HG03039 (cell line): ENCODE measurements at regions not wholly inside any gene's neighbourhood (a gene's known extent, or its start where the extent isn't known, plus 50 kb on each side); places are given as distances from the start of the nearest gene placed in this dataset.
"Not testable (repeated sequence)": the region's sequence is repeated elsewhere in the genome, so short reads cannot be mapped to it uniquely, and the experiment has no call there.

Experiments used
- ATAC-seq: cut with Tn5 transposase; IDR thresholded peaks from one replicate; pipeline ENCODE4 v1.9.1; 2021; ENCODE audit warnings: mild to moderate bottlenecking, moderate library complexity; ENCODE audit not compliant: unreplicated experiment

DNA sequence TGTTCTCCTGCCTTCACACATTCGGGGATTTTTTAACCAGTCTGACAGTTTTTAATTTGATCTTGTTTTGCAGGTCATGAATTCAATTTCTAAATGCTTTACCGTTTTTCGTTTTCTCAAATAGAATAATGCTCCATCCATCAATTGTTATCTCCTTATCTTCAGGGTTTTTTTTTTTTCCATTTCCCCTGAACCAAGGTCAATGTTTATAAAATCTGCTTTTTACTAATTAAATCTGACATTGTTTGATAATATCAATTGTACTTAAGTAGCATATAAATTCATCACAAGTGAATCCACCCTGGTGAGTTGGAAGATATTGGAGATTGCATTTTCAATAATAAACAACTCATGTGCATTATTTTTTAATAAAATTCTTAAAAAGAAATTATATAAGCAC lies 2004.6 kb upstream of the WWC1 start:
- ATAC-seq: no peak

DNA sequence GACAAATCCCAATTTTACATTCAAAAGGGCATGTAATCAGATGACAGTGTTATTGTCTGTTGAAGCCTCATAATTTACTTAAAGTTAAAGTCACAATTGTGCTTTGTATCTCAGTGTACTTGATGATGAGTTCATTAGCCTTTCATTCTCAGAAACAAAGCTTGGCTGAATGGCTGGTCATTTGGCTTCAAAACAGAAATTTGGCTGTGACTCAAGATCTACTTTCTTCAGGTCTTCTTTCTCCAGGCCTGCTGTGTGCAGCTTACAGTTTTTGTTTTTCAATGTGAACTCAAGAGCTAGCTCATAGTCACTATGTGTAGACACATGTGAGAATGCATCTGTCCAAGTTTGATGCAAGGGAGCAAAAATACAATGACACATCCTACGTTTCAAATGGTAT lies 2003.6 kb upstream of the WWC1 start:
- no peak for ATAC-seq

GRCh38 chr5:166291800-166292199 lies 1999.6 kb upstream of the WWC1 start:
- ATAC-seq: not testable (repeated sequence)

DNA sequence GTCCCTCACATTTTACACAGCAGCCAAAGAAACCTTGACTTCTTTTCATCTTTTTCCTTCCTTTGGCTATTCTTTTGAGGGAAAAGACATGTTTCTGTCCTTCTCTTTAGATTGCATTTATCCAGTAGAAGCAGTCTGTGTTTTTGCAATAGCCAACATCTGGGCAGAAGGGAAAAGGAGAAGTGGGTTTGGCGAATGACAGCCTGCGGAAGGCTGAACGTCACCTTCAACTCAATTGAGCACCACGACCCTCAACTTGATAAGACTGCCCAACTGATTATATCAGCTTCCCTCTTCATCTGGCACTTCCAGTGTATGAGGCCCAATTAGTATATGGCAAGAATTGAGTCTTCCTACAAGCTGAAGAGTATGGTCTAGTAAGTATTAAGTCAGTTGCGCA lies 1997.6 kb upstream of the WWC1 start:
- no peak for ATAC-seq

GRCh38 chr5:166302166-166302565 lies 1989.3 kb upstream of the WWC1 start:
- no peak for ATAC-seq

- ATAC-seq: no peak
Measured at GRCh38 chr5:166317425-166317824, 1974.0 kb upstream of the WWC1 start.

DNA sequence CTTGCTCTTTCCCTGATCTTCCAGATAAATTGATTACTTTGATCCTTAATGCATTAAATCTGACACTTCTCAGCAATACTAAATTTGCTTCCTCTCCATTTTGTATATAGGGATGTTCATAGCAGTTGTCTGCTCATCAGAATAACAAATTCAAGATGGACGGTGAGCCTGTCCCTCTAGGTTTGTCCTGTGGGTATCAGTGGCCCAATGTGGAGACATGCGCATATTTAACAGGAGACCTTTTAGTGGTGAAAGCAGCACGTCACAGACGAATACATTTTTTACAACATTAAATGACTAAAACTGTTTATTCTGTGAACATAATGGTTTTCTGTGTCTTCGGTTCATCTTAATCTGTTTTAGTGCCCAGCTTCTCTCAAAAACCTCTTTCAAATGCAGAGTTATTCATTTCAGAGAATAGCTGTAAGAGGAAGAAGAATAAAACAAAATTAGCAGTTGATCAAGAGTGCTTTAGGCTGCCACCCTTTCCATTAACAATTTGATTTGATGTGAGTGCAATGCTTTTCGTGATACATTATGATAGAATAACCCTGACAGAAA lies 1970.4 kb upstream of the WWC1 start:
- no peak for ATAC-seq

DNA sequence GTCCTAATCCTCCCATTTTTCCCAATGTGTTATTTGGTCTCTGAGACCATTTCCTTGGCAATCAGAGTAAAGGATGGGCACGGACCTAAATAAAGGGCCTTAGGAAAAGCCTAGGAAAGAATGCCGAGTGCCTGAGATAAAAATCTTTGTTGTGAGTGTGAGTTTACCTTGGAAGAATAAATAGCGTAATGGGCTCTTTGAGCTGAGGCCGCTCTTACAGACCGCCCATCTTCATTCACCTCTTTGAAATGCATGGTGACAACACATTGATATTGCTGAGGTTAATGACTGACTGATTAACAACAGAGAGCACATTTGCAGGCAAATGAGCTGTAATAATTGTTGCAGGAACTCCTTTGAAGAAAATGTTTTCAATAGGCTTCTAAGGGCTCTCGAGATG lies 1967.1 kb upstream of the WWC1 start:
- no peak for ATAC-seq

- no peak for ATAC-seq
Measured at GRCh38 chr5:166329149-166329800, 1962.2 kb upstream of the WWC1 start.

DNA sequence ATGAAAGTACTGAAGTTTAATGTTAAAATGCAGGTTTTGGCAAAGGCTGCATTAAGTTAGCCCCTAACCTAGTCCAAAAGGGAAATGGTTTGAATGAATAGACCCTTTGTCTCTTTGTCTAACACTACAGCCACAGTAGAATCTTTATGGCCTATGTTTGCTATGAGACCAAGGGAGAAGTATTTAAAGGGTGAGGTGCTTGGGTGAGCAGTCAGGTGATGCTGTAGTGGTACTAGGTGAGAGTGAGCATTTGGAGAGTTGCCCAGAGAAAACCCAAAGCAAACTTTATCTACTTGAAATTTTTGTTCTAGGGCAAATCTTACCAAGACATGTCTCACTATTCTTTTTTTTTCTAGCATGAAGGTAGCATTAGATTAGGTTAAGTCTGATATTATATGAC lies 1961.4 kb upstream of the WWC1 start:
- ATAC-seq: no peak

DNA sequence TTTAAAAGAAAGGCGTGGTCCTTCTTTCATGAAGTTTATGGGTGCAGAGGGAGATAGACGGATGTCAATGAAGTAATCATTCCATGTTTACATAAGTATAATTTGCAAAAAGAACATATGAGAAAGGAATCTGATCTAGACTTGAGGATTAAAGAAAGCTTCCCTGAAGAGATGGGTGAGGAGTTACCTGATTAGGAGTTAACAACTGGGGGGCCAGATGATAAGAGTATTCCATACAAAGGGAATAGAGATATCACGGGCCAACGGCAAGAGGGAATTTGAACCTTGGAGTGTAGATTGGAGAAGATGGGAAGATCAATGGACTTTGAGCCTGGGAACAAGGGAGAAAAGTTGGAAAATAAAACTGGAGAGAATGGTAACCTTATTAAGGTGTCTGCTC lies 1959.9 kb upstream of the WWC1 start:
- no peak for ATAC-seq

DNA sequence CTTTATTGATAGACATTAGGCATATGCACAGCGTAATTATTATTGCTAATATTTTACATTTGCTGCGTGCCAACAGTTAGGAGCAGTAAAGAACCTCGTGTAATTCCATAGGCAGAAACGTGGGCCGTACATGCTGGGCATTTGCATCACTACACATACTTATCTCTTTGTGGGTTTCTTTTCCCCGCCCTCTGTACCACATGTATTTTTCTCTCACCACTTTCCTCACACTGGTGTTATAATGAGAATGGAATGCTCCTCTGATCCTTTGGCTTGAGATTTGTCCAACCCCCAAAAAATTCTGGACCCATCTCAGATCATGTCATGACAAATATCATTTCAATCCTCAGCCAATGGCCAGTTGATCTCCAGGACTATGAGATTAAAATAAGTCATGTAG lies 1952.6 kb upstream of the WWC1 start:
- ATAC-seq: no peak

- ATAC-seq: no peak
Measured at GRCh38 chr5:166340039-166340438, 1951.4 kb upstream of the WWC1 start.

- ATAC-seq: no peak
Measured at GRCh38 chr5:166341740-166342337, 1949.6 kb upstream of the WWC1 start.

- ATAC-seq: no peak
Measured at GRCh38 chr5:166342402-166342801, 1949.0 kb upstream of the WWC1 start.

DNA sequence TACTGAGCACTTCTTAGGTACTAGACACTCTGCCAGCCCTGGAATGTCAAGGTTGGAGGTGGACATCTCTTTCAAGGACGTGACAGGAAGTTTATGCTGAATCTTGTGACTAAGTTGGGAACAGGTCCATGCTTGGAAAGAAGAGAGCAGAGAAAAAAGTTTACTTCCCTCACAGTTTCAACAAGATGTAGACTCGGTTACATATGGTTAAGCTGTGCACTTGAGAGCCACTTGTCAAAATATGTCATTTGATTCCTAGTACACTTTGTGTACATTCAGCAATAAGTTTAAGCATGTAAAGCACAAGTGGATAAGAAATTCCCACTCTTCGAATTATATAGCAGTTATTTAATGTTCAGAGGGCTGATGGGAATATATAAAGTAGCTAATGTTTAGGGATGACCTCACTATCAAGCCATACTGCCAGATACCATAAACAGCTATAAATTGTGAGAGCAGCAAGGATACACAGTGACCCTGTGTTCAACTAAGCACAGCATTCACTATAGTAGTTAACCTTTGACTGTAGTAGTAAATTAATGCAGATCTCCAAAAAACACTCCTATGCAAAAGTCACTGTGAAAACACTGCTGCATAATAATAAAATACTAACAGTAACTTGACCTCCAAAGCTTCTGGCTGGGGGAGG lies 1944.6 kb upstream of the WWC1 start:
- no peak for ATAC-seq

DNA sequence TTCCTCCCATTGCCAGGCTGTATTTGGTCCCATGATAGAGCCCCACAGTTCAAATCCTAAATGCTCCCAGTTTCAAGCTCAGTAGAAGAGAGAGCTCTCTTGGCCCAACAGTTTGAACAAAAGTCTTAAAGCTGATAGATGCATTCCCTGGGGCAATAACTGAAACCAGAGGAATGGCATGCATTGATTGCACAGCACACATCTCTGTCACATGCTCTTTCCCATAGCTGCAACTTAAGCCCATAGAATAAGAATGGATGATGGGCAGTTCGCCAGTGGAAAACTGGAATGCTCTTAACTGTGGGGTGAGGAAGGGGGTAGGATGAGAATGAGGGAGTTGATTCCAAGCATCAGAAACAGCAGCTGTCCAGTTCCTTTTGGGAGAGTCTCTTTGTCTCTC lies 1942.4 kb upstream of the WWC1 start:
- ATAC-seq: no peak

DNA sequence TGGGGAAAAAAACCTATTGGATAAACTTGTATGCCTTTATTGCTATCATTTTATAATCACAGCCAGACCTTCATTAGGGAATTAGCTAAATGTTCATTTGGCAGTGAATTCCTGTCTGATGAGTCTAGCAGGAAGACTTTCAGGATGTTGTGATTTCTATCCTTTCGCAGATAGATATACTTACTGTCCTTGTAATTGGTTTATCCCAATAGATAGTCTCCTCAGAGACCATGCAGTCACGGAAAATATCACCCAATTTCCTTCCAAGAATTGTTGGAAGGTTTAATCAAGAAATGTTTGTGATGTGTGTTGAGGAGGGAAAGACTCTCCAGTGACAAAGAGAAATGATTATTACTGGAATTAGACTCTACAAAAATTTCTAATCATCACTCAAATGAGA lies 1937.9 kb upstream of the WWC1 start:
- no peak for ATAC-seq

- ATAC-seq: no peak
Measured at GRCh38 chr5:166354332-166354731, 1937.1 kb upstream of the WWC1 start.

DNA sequence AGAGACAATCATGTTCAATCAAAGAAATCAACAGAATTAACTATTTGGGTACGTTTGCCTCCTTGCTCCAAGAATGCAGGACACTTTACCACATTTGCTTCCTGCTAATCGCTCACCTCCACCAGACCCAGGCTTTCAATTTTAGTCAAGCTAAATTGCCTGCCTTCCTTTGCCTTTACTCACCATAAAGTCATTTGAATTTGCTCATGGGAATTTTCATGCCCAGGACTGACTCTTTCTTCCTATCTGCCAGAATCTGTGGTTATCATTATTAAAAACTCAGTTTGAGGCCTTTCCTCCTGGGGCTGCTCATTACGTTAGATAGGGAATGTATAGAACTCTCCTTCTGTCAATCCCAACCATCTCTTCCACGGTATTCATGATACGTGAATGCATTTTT lies 1935.3 kb upstream of the WWC1 start:
- ATAC-seq: no peak

DNA sequence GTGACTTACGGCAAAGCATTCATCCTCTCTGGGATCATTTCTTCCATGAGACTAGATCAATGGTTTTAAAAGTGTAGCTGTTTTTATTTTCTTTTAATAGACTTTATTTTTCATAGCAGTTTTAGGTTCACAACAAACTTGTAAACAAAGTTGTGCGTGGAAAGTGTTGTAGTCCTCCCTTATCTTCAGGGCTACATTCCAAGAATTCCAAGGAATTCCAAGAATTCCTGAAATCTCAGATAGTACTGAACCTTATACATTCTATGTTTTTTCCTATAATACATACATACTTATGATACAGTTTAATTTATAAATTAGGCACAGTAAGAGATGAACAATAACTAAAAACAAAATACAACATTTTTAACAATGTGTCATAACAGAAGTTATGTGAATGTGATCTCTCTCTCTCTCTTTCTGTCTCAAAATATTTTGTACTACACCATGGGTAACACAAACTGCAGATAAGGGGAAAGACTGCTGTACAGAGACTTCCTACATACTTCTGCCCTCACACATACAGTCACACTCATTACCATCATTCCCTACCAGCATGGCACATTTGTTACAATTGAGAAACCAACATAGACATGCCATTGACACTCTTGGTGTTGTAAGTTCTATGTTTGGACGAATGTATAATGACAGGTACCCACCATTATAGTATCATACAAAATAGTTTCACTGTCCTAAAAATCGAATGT lies 1933.2 kb upstream of the WWC1 start:
- no peak for ATAC-seq
